Upper lobe of left lung (tissue), 6 donors: ENCODE measurements at regions not wholly inside any gene's neighbourhood (a gene's known extent, or its start where the extent isn't known, plus 50 kb on each side); places are given as distances from the start of the nearest gene placed in this dataset.

Source experiments
- ATAC-seq, 2 donors: fragments of 200-7000 bp; cut with Tn5 transposase; one replicate each; pipeline ENCODE4 v1.9.1; 2022; ENCODE audit warnings: mild to moderate bottlenecking in 2 of 2, moderate library complexity in 2 of 2; ENCODE audit not compliant: low FRiP score in 2 of 2
- DNase-seq, 2 donors: peaks; one replicate each; pipeline ENCODE4 v3.0.0-alpha.2; 2019 to 2020
- H3K27ac ChIP-seq, 4 donors: fragments of 200-600 bp; sonication (generic); one replicate each; pipeline ENCODE4 v1.5.1; 2016 to 2019
- H3K27me3 ChIP-seq, 4 donors: fragments of 200-600 bp; sonication (generic); one replicate each; pipeline ENCODE4 v1.5.1; 2017 to 2019
- H3K36me3 ChIP-seq, 4 donors: fragments of 200-600 bp; sonication (generic); one replicate each; pipeline ENCODE4 v1.5.1; 2016 to 2019
- H3K4me1 ChIP-seq, 4 donors: fragments of 200-600 bp; sonication (generic); one replicate each; pipeline ENCODE4 v1.5.1; 2018 to 2019
- H3K4me3 ChIP-seq, 4 donors: fragments of 200-600 bp; sonication (generic); one replicate each; pipeline ENCODE4 v1.5.1; 2017 to 2019; ENCODE audit warnings: mild to moderate bottlenecking in 2 of 4, moderate library complexity in 1 of 4
- H3K9me3 ChIP-seq, 4 donors: fragments of 200-600 bp; sonication (generic); one replicate each; pipeline ENCODE4 v1.5.1; 2018 to 2019
- CTCF ChIP-seq, 6 experiments: fragments of 450-650 bp in 4 of 6; fragments of 200-600 bp in 2 of 6; sonication (generic) in 2 of 6; IDR thresholded peaks; one replicate each; pipeline ENCODE4 v1.5.1; 2016 to 2019; ENCODE audit warnings: antibody characterized with exemption in 6 of 6
- EP300 ChIP-seq, 4 donors: sonication (generic); formaldehyde crosslinking; IDR thresholded peaks; one replicate each; pipeline ENCODE4 v1.5.1; 2017; ENCODE audit warnings: antibody characterized with exemption in 4 of 4, control low read depth in 2 of 4
- POLR2A ChIP-seq, 4 donors: fragments of 450-650 bp; IDR thresholded peaks; one replicate each; pipeline ENCODE4 v1.5.1; 2016 to 2017; ENCODE audit warnings: antibody characterized with exemption in 4 of 4, mild to moderate bottlenecking in 2 of 4
- POLR2AphosphoS5 ChIP-seq, 2 donors: sonication (generic); formaldehyde crosslinking; IDR thresholded peaks; one replicate each; pipeline ENCODE4 v1.5.1; 2017; ENCODE audit warnings: antibody characterized with exemption in 2 of 2
- WGBS, 2 donors: methylation state at CpG; one replicate each; pipeline ENCODE4 v1.1.5; 2017 to 2018; 5-methylcytosine and 5-hydroxymethylcytosine counted together
- donor health status: DM: no; HTN: no; CAD: no; lungs with moderate emphysema.
- donor health status: DM: no; HTN: yes; CAD: no; lungs with severe emphysema.

DNA sequence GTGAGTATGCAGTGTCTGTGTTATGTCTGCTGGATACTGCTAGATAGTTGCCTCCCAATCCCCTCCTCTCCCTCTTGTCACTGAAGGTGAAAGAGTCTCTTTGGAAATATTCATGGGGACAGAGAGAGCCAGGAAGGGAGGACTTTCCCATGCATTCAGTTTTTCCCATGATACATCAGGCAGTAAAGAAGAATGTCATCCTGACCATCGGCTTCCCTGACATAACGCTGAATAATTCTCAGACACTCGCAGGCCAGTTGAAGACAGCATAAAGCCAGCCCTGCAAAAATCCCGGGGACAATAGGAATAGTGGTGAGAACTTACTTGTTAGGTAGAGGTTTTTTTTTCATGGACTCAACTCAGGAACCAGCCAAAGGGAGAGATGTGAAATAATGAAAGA lies 58.1 kb downstream of the KLF4 start:
- WGBS, 2 donors: 86 to 92% methylated on average over 4 of the region's 4 CpGs
- Histone ChIP-seq H3K27me3 (no peaks in the 10 kb centered on the region), H3K4me1 (peaks cover 0 to 7% (median 5%) of the 10 kb centered on the region in 4 donors), H3K27ac (no peak overlapping the region), H3K4me3 (no peak overlapping the region), H3K9me3 (no peaks in the 10 kb centered on the region), H3K36me3 (no peaks in the 10 kb centered on the region)
- no peak for TF ChIP-seq EP300 (IDR thresholded peaks at IDR 0.05)
- TF ChIP-seq POLR2A (IDR thresholded peaks at IDR 0.05): no peak
- no peak for TF ChIP-seq POLR2AphosphoS5 (IDR thresholded peaks at IDR 0.05)
- TF ChIP-seq CTCF (IDR thresholded peaks at IDR 0.05): no peak
- DNase-seq (no peak), ATAC-seq (no peak)

DNA sequence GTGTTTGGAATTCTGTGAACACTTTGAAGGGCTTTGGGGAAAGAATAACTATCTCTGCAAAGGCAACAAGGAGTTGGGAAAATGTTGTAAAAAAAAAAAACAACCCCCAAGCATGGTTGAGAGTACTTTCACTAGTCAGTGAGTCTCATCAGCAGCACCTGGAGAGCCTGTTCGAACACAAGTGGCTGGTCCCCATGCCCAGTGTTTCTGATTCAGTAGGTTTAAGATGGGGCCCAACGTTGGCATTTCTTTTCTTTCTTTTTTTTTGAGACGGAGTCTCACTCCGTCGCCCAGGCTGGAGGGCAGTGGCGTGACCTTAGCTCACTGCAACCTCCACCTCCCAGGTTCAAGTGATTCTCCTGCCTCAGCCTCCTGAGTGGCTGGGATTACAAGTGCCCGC lies 59.5 kb downstream of the KLF4 start:
- no peaks in the 10 kb centered on the region for H3K9me3 ChIP-seq
- WGBS, 2 donors: 89 to 96% methylated on average over 7 of the region's 7 CpGs
- DNase-seq (no peak), ATAC-seq (no peak)
- no peaks in the 10 kb centered on the region for H3K27me3 ChIP-seq
- peaks cover 7 to 13% (median 11%) of the 10 kb centered on the region in 4 donors for H3K4me1 ChIP-seq
- no peaks in the 10 kb centered on the region for H3K36me3 ChIP-seq
- H3K4me3 ChIP-seq: no peak overlapping the region
- no peak for TF ChIP-seq POLR2A (IDR thresholded peaks at IDR 0.05)
- TF ChIP-seq EP300 (IDR thresholded peaks at IDR 0.05): no peak
- TF ChIP-seq CTCF (IDR thresholded peaks at IDR 0.05): no peak
- TF ChIP-seq POLR2AphosphoS5 (IDR thresholded peaks at IDR 0.05): no peak
- no peak overlapping the region for H3K27ac ChIP-seq

- Histone ChIP-seq H3K27ac (no peak overlapping the region), H3K9me3 (no peaks in the 10 kb centered on the region), H3K4me1 (peaks cover 12 to 37% (median 18%) of the 10 kb centered on the region in 4 donors), H3K27me3 (no peaks in the 10 kb centered on the region), H3K36me3 (no peaks in the 10 kb centered on the region), H3K4me3 (no peak overlapping the region)
- WGBS, 2 donors: 81 to 93% methylated on average over 10 of the region's 10 CpGs
- TF ChIP-seq EP300 (IDR thresholded peaks at IDR 0.05) (no peak), POLR2A (IDR thresholded peaks at IDR 0.05) (no peak), POLR2AphosphoS5 (IDR thresholded peaks at IDR 0.05) (no peak), CTCF (IDR thresholded peaks at IDR 0.05) (no peak)
- ATAC-seq (no peak), DNase-seq (no peak)
Observed at GRCh38 chr9:107426126-107426525, 63.4 kb downstream of the KLF4 start.

DNA sequence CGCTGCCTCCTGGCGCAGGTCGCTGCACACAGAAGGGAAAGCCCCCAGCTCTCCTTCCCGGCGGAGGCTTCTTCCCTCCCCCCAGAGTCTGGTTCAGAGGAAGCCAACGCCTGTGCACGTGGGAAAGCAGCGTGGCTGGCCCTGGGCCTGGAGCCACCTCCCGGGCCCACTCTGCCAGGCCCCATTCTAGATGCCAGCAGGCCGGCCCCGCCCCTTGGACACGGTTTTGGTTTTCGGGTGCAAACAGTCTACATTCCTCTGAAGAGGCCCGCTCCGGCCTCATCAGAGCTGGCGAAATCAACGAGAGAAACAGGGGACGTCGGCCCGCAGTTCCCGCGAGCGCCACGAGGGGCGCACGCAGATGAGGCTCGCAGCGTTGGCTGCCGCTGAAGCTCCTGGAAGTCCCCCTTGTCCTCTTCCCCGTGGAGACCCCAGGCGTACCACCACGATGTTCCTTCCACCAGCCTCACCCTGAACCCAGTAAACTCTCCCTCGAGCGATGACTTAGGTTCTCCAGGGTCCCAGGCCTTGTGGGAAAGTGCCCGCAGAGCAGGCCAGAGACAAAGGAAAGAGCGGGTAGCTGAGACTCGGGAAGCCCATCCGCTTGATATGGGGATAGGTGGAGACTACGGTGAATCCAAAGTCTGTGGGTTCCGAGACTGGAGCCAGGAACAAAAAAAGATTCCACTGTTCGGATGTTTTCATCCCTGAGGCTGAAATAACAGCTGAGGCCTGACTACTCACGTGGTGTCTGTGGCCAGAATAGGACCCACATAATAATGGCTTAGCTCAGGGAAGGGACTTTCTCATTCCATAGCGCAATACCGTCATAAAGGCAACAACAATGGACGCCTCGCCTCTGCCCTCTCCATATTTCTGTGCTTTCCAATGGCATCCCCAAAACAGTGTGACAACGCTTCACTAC lies 64.2 kb downstream of the KLF4 start:
- ATAC-seq (peak; percentile 90), DNase-seq (peak; percentile 84 to 96)
- WGBS, 2 donors: 35 to 48% methylated on average over 30 to 42 of the region's 47 CpGs
- Histone ChIP-seq H3K4me3 (peak overlapping the region in 2 of 4 donors; percentile 38 to 41), H3K27me3 (no peaks in the 10 kb centered on the region), H3K9me3 (no peaks in the 10 kb centered on the region), H3K4me1 (peaks cover 12 to 37% (median 18%) of the 10 kb centered on the region in 4 donors), H3K27ac (peak overlapping the region; percentile 48 to 71 (median 65)), H3K36me3 (no peaks in the 10 kb centered on the region)
- TF ChIP-seq EP300 (IDR thresholded peaks at IDR 0.05) (peak in 2 of 4 donors; percentile 20 to 72), POLR2A (IDR thresholded peaks at IDR 0.05) (no peak), POLR2AphosphoS5 (IDR thresholded peaks at IDR 0.05) (peak; percentile 39 to 59), CTCF (IDR thresholded peaks at IDR 0.05) (peak; percentile 93 to 96 (median 96))
